ENCODE measurements at regions not wholly inside any gene's neighbourhood (a gene's known extent, or its start where the extent isn't known, plus 50 kb on each side); places are given as distances from the start of the nearest gene placed in this dataset.

GRCh38 chr3:66667263-66667662 lies 166.4 kb upstream of the LRIG1 start:
- TF ChIP-seq CTCF (conservative IDR thresholded peaks at IDR 0.05 in 1 of 2, IDR thresholded peaks at IDR 0.05 in 1 of 2; ENCODE audit: extremely low read depth in 1 of 2, insufficient read depth in 1 of 2, low read depth in 1 of 2, low read length in 2 of 2) (no peak), EZH2 (IDR thresholded peaks at IDR 0.05; ENCODE audit: borderline replicate concordance, low read length) (no peak)
